SJCRH30 (cell line): ENCODE measurements at regions not wholly inside any gene's neighbourhood (a gene's known extent, or its start where the extent isn't known, plus 50 kb on each side); places are given as distances from the start of the nearest gene placed in this dataset.
A peak's percentile ranks its signal among the peaks of the same experiment; 100 is the strongest.

ENCODE experiments used
- DNase-seq, 2 experiments: peaks; one replicate each; pipeline ENCODE4 v3.0.0-alpha.2; 2015 to 2020
- H3K27ac ChIP-seq: fragments of 250-450 bp; sonication (Bioruptor Pico); 2 replicates; pipeline ENCODE4 v1.5.1; 2020; ENCODE audit warnings: mild to moderate bottlenecking, moderate library complexity
- H3K27me3 ChIP-seq: fragments of 250-450 bp; sonication (Bioruptor Pico); 2 replicates; pipeline ENCODE4 v1.5.1; 2020; ENCODE audit warnings: mild to moderate bottlenecking, moderate library complexity
- H3K36me3 ChIP-seq: fragments of 250-450 bp; sonication (Bioruptor Pico); 2 replicates; pipeline ENCODE4 v1.5.1; 2020; ENCODE audit warnings: mild to moderate bottlenecking, moderate library complexity
- H3K4me1 ChIP-seq: fragments of 250-450 bp; sonication (Bioruptor Pico); 2 replicates; pipeline ENCODE4 v1.5.1; 2020; ENCODE audit warnings: mild to moderate bottlenecking, moderate library complexity
- H3K4me3 ChIP-seq: fragments of 250-450 bp; sonication (Bioruptor Pico); 2 replicates; pipeline ENCODE4 v1.5.1; 2020; ENCODE audit warnings: mild to moderate bottlenecking, moderate library complexity
- H3K9me3 ChIP-seq: fragments of 250-450 bp; sonication (Bioruptor Pico); replicated peaks from 2 replicates; pipeline ENCODE4 v1.5.1; 2020; ENCODE audit warnings: mild to moderate bottlenecking, moderate library complexity

DNA sequence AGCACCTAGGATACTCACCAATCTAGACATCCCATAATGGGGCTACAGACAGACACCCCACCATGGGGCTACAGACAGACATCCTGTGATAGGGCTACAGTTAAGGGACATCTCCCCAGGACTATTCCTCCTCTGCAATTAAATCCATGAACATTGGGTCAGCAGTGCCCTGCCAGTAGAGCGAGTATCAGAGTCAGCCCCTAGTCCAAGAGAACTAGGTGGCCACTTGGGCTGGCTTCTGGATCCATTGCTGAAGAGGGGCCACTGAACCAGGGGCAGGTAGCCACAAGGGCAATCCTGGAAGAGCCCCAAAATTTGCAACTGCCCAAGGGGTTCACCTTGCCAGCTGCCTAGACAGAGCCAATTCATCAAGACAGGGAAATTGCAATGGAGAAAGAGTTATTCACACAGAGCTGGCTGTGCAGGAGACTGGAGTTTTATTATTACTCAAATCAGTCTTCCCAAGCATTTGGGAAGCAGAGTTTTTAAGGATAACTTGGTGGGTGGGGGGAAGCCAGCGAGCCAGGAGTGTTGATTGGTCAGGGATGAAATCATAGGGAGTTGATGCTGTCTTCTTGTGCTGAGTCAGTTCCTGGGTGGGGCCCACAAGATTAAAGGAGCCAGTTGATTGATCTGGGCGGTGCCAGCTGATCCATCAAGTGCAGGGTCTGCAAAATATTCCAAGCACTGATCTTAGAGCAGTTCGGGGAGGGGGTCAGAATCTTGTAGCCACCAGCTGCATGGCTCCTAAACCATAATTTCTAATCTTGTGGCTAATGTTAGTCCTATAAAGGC, 170.2 kb upstream of the SMAD3 start:
- DNase-seq = no peak
- Histone ChIP-seq H3K4me3 (no peak overlapping the region), H3K36me3 (no peaks in the 10 kb centered on the region), H3K9me3 (no peaks in the 10 kb centered on the region), H3K27ac (no peak overlapping the region), H3K27me3 (no peaks in the 10 kb centered on the region), H3K4me1 (no peaks in the 10 kb centered on the region)

DNA sequence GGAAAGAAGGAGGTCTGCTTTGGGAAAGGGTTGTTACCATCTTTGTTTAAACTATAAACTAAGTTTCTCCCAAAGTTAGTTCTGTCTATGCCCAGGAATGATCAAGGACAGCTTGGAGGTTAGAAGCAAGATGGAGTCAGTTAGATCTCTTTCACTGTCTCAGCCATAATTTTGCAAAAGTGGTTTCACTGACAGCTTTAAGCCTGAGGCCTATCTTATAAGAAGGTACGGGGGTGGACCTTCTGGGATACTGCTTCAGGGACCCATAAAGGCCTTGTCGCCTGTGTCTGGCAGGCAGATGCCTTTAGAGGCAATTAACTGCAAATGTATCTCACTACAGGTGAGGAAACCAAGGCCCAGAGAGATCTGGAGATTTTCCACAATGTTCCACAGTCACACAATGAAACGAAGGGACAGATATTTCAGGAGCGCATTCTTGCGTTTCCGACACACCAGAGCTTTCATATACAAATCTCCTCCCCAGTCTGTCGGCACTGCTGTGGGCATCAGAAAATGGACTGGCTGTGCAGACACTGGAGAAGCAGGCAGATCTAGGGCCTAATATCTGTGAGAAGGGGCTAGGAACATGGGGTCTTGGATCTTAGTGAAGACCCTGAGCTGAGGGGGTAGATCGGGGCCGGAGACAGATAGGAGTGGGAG, 169.5 kb upstream of the SMAD3 start:
- Histone ChIP-seq H3K4me3 (no peak overlapping the region), H3K27ac (no peak overlapping the region), H3K36me3 (no peaks in the 10 kb centered on the region), H3K9me3 (no peaks in the 10 kb centered on the region), H3K27me3 (no peaks in the 10 kb centered on the region), H3K4me1 (peaks cover under 1% of the 10 kb centered on the region)
- DNase-seq = no peak

DNA sequence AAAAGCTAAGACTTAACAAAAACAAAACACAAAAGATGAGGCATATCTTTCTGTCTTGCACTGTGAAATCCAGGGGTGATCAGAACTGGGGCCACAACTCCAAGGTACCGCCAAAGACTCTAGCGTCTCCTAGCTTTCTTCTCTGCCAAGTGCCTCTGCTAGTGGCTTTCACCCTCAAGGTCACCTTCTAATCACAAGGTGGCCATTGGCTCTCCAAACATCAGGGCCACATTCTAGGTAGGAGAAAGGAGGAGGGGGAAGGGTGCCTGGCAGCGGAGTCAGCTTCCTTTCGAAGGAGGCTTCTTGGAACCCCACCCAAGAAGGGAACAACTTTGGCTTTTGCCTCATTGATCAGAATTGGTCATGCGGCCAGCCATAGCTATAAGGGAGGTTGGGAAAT, 168.8 kb upstream of the SMAD3 start:
- Histone ChIP-seq H3K4me3 (no peak overlapping the region), H3K9me3 (no peaks in the 10 kb centered on the region), H3K27ac (no peak overlapping the region), H3K27me3 (no peaks in the 10 kb centered on the region), H3K4me1 (peaks cover 7% of the 10 kb centered on the region), H3K36me3 (no peaks in the 10 kb centered on the region)
- no peak for DNase-seq

DNA sequence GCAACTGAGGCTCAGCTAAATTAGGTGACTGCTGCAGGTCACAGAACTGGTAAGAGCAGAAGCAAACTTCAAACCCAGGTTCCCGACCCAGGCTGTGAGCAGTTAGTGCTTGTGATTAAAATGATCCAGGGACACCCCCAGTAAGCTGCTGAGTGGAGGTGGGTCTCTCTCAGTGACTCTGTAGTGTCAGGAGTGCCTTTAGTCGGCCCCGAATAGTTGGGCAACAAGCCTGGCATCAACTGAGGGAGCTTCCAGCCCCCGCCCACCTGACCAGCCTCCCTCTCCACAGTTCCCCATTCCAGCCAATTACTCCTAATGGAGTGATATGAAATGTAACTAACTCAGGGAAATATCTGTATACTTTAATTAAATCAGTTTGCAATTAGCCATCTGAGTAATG, 168.0 kb upstream of the SMAD3 start:
- H3K4me1 ChIP-seq = peaks cover 9% of the 10 kb centered on the region
- no peaks in the 10 kb centered on the region for H3K36me3 ChIP-seq
- no peaks in the 10 kb centered on the region for H3K27me3 ChIP-seq
- no peak overlapping the region for H3K27ac ChIP-seq
- no peak for DNase-seq
- no peaks in the 10 kb centered on the region for H3K9me3 ChIP-seq
- no peak overlapping the region for H3K4me3 ChIP-seq

DNA sequence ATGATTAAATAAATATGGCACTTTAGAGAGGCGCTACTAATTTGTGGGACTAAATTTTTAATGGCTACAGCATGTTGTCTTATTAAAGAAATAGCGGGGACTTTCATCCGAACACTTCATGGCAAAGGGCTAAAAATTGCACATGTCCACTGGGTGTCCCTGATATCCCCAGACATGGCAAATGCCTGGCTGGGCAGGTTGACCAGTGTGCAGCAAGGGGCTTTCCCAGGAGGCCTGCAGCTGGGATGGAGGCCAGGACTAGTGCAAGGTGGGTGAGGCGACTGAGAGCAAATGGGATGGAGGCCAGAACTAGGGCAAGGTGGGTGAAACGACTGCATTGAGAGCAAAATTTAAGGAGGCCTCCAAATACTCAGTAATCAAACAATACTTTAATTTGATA, 167.4 kb upstream of the SMAD3 start:
- no peak for DNase-seq
- no peaks in the 10 kb centered on the region for H3K36me3 ChIP-seq
- H3K9me3 ChIP-seq = no peaks in the 10 kb centered on the region
- no peak overlapping the region for H3K27ac ChIP-seq
- no peak overlapping the region for H3K4me3 ChIP-seq
- H3K4me1 ChIP-seq = peaks cover 9% of the 10 kb centered on the region
- no peaks in the 10 kb centered on the region for H3K27me3 ChIP-seq

DNA sequence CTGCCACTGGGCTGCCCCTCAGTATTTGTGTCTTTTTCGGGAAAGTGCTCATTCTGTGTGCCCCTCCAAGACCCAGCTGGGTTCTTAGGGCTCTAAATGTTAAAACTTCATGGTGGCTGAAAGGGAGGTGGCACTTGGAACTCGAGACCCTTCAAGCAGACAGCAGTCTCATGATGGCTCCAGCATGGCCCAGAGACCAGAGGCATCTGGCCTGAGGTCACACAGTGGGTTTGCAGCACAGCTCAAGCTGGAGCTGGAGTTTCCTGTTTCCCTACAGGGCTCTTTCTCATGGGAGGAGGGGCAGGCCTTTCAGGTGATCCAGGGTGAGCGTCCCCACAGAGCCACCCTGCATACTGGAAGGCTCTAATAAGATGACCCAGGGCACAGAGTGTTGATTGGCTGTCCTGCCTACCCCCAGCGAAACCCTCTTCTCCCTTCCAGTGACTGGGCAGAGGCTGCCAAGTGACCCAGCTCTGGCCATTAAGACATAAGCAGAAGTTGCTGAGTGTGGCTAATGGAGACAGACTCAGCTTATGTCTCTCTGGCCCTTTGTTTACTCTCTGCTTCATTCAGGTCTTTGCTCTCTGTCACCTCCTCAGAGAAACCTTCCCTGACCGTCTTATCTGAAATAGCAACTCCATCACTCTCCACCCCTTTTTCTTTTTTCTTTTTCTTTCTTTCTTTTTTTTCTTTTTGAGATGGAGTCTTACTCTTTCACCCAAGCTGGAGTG, 166.6 kb upstream of the SMAD3 start:
- no peaks in the 10 kb centered on the region for H3K27me3 ChIP-seq

DNA sequence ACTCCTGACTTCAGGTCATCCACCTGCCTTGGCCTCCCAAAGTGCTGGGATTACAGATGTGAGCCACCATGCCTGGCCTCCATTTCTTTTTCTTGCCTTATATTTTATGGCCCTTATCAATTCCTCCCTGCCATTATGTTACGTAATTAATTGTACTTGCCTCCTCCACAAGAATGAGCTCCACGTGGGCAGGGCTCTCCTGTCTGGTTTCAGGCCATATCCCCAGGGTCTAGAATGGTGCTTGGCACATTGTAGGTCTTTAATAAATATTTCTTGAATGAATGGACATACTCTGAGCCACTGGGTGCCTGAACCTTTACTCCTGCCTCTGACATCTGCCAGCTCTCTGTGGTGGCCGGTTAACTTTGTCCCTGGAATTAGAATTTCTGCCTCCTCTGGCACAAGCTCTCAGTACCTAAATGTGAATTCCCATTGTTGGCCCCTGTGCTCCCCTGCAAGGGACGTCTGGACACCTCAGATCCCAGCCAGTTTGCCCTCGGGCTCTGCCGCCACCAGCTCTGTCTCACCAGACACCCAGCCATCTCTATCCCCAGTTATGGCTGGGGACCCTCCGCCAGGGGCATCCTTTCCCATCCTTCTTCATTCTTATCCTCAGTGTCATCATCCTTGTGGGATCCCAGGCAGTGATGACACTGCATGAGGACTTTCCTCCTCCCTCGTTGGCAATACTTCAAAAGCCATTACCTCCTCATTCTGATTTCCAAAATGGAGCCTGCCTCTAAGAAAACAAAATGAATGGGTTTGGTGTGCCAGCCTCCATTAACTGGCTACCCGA, 165.6 kb upstream of the SMAD3 start:
- Histone ChIP-seq H3K27ac (no peak overlapping the region), H3K4me1 (peaks cover 9% of the 10 kb centered on the region), H3K36me3 (no peaks in the 10 kb centered on the region), H3K27me3 (no peaks in the 10 kb centered on the region), H3K4me3 (no peak overlapping the region), H3K9me3 (no peaks in the 10 kb centered on the region)
- no peak for DNase-seq

More for the DNA sequence above, 166.6 kb upstream of the SMAD3 start:
- DNase-seq = no peak
- Histone ChIP-seq H3K9me3 (no peaks in the 10 kb centered on the region), H3K4me1 (peaks cover 9% of the 10 kb centered on the region), H3K4me3 (no peak overlapping the region), H3K27ac (no peak overlapping the region), H3K36me3 (no peaks in the 10 kb centered on the region)

DNA sequence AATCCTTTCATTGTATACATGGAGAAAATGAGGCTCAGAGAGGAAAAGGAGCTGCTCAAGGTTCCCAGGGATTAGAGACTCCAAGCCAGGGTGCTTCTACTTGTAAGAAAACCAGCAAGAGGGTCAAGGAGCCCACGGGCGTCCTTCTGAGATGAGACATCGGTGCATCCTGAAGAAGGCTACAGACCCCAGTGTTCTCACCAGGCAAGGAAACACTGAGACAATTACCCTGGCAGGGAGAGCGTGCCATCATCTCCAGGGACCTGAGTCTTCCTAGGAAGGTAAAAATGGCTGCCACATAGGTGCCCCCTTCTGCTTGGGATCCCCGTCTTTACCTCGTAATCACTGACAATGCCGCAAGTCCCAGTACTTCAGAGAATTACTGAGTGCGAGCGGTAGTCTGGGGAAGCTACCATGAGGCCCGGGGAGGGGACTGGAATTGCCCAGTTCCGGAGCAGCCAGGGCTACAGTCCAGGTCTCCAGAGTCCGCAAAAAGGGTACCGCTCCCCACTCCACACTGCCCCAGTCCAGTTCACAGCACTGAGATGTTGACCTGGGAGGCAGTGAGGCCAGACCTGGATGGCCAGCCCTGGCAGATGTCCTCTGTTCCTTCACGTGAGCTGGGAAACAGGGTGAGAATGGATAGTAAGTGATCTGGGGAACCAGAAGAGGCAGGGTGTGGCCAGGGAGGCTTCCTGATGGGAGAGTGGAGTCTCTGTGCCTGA, 164.7 kb upstream of the SMAD3 start:
- H3K27ac ChIP-seq = peak overlapping the region; percentile 13
- no peak for DNase-seq

DNA sequence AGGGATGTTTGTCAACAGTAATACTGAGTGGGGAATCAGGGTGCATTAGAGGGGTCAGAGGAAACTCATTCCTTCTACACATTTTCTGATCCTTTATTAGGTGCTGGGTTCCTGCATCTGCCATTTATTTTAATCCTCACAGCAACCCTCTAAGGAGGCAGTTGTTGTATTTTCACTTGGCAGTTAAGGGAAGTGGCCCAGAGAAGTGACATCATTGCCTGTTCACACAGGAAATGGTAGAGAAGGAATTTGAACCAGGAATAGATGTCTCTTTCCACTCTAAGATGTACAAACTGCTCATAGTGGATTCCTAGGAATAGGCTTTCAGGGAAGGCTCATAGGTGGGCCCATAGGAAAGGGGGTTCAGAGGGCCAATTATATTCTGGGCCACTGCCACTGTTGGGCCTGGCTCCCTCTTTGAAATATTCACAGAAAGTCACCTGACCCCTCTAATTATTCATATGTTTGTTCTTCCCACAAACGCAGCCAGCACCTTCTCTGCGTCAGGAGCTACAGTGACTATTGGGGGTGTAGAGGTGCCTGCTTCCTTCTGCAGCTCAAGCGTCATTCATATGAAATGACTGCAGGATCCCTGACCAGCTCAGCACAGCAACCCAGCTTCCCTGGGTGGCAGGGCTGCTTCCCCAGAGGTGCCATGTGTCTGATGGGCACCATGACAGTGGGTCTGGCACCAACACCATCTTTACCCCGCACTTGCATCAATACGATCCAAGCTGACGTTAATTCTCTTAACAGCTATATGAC, 163.9 kb upstream of the SMAD3 start:
- peak in 1 of 2 experiments; percentile 32 for DNase-seq
- H3K27ac ChIP-seq = peak overlapping the region; percentile 13
- no peak overlapping the region for H3K4me3 ChIP-seq
- H3K4me1 ChIP-seq = peaks cover 9% of the 10 kb centered on the region
- H3K36me3 ChIP-seq = no peaks in the 10 kb centered on the region
- H3K27me3 ChIP-seq = no peaks in the 10 kb centered on the region
- H3K9me3 ChIP-seq = no peaks in the 10 kb centered on the region

More for the DNA sequence above, 164.7 kb upstream of the SMAD3 start:
- no peaks in the 10 kb centered on the region for H3K9me3 ChIP-seq
- no peak overlapping the region for H3K4me3 ChIP-seq
- H3K36me3 ChIP-seq = no peaks in the 10 kb centered on the region
- peaks cover 9% of the 10 kb centered on the region for H3K4me1 ChIP-seq
- no peaks in the 10 kb centered on the region for H3K27me3 ChIP-seq

DNA sequence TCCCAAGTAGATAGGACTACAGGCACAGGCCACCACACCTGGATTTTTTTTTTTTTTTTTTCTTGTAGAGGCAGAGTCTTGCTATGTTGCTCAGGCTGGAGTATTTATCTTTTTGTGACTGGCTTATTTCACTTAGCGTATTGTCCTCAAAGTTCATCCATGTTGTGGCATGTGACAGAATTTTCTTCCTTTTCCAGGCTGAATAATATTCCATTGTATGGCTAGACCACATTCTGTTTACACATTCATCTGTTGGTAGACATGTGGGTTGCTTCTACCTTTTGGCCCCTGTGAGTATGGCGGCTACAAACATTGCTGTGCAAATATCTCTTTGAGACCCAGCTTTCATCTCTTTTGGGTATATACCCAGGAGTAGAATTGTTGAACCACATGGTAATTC, 160.2 kb upstream of the SMAD3 start:
- H3K4me3 ChIP-seq = no peak overlapping the region

DNA sequence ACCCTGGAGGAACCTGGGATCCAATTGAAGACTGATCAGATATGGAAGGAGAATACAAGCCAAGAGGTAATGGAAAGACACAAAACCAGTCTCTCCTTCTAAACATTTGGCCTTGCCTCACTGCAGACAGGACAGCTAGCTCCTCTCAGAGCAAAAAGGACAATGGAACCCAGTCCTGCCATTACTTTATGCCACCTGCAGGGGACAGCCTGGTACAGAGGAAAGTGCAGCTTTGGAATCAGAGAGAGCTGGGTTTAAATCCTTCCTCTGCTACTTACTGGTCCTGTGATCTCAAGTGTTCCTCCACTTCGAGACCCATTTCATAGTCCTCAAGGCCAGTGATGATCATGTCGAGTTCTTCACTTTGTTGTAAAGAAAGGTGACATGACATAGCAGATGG, 159.4 kb upstream of the SMAD3 start:
- peak in 1 of 2 experiments; percentile 28 for DNase-seq
- H3K27ac ChIP-seq = no peak overlapping the region
- H3K36me3 ChIP-seq = no peaks in the 10 kb centered on the region
- H3K4me3 ChIP-seq = no peak overlapping the region
- peaks cover 11% of the 10 kb centered on the region for H3K4me1 ChIP-seq
- no peaks in the 10 kb centered on the region for H3K9me3 ChIP-seq
- no peaks in the 10 kb centered on the region for H3K27me3 ChIP-seq

More for the DNA sequence above, 160.2 kb upstream of the SMAD3 start:
- Histone ChIP-seq H3K36me3 (no peaks in the 10 kb centered on the region), H3K4me1 (peaks cover 12% of the 10 kb centered on the region), H3K27me3 (no peaks in the 10 kb centered on the region), H3K9me3 (no peaks in the 10 kb centered on the region), H3K27ac (no peak overlapping the region)
- no peak for DNase-seq

DNA sequence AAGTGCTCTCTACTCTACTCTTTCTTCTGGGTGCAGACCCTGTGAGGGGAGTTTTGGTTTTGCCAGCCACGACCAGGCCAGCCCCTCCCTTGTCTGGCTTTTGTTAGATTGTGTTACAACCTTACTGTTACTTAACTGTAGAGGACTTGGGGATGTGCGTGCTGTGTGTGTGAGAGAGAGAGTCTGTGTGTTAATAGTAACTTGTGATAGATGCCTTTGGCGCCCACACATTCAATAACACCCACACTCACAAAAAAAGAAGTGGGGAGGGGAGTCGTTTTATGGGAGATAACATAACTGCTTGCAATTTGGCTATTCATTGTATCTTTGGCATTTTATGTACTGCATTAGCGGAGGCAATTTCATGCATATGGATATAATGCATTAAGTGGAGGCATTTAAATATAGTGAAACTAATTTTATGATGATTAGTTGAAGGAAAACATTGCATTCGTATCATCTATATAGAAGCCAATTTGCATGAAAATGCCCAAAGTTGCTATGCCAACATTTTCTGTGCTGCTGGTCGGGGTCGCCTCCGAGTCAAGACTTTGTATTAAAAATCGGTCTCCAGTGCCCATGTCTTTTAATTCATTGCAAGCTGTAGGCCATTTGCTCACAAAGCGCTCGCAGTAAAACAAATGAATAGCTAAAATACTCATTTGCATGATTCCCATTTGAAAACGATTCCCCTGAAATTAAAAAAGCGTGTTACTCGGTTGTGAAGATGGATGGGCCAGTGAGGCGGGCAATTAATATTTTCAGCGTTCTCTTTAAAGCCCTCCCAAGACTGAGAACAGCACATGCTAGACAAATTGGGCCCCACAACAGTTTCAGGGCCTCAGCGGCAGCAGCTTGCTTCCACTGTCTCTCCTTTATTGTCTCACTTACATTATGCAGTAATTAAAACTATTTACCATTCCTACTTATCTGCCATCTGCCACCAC, 158.5 kb upstream of the SMAD3 start:
- no peak overlapping the region for H3K27ac ChIP-seq
- H3K36me3 ChIP-seq = no peaks in the 10 kb centered on the region
- no peak overlapping the region for H3K4me3 ChIP-seq
- DNase-seq = no peak
- H3K4me1 ChIP-seq = peaks cover 3% of the 10 kb centered on the region
- no peaks in the 10 kb centered on the region for H3K9me3 ChIP-seq
- H3K27me3 ChIP-seq = no peaks in the 10 kb centered on the region
